ENCODE measurements at regions not wholly inside any gene's neighbourhood (a gene's known extent, or its start where the extent isn't known, plus 50 kb on each side); places are given as distances from the start of the nearest gene placed in this dataset.

DNA sequence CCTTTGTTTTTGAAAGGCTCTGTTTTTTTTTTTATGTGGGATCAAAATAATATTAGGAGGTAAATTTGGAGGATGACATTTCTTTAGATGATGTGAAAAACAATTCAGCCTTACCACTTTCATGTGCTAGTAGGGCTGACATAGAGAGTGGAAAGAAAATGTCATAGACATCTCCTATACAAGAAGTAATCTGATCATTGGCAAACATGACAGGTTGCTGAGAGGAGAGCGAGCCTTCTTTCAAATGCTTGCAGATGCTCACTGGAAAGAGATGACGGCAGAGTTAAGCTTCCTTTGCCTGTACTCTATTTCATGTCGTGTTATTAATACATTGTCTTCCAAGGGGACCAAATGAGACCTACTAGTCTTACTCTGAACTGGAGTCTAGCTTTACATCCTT lies 160.1 kb upstream of the DAP start:
- Histone ChIP-seq H3K9ac (ENCODE audit: insufficient read depth, low read length) (no peak overlapping the region), H4K20me1 (ENCODE audit: control insufficient read depth, extremely low read depth, insufficient read depth, low read length) (no peaks in the 10 kb centered on the region), H3K27me3 (ENCODE audit: control insufficient read depth, insufficient read depth, low read length) (no peaks in the 10 kb centered on the region), H3K36me3 (ENCODE audit: control insufficient read depth, insufficient read depth, low read length) (no peaks in the 10 kb centered on the region), H3K4me3 (replicated peaks in 1 of 4; ENCODE audit: control extremely low read depth in 1 of 4, insufficient read depth in 1 of 4, low read depth in 3 of 4, low read length in 4 of 4) (no peak overlapping the region), H3K4me1 (ENCODE audit: control insufficient read depth, extremely low read depth, insufficient read depth, low read length) (no peaks in the 10 kb centered on the region), H3K4me2 (ENCODE audit: extremely low read depth, insufficient read depth, low read length) (no peak overlapping the region), H2AFZ (ENCODE audit: low read length) (no peak overlapping the region), H3K9me3 (ENCODE audit: control insufficient read depth, insufficient read depth, low read depth, low read length) (no peaks in the 10 kb centered on the region), H3K79me2 (ENCODE audit: control insufficient read depth, insufficient read depth, low read length) (no peaks in the 10 kb centered on the region), H3K27ac (ENCODE audit: insufficient read depth, low read length) (no peak overlapping the region)
- TF ChIP-seq, protein P1, sequence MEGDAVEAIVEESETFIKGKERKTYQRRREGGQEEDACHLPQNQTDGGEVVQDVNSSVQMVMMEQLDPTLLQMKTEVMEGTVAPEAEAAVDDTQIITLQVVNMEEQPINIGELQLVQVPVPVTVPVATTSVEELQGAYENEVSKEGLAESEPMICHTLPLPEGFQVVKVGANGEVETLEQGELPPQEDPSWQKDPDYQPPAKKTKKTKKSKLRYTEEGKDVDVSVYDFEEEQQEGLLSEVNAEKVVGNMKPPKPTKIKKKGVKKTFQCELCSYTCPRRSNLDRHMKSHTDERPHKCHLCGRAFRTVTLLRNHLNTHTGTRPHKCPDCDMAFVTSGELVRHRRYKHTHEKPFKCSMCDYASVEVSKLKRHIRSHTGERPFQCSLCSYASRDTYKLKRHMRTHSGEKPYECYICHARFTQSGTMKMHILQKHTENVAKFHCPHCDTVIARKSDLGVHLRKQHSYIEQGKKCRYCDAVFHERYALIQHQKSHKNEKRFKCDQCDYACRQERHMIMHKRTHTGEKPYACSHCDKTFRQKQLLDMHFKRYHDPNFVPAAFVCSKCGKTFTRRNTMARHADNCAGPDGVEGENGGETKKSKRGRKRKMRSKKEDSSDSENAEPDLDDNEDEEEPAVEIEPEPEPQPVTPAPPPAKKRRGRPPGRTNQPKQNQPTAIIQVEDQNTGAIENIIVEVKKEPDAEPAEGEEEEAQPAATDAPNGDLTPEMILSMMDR (conservative IDR thresholded peaks at IDR 0.05 in 1 of 2, IDR thresholded peaks at IDR 0.05 in 1 of 2; ENCODE audit: low read depth in 1 of 2, low read length in 2 of 2), result no peak
- TF ChIP-seq EZH2 (IDR thresholded peaks at IDR 0.05; ENCODE audit: low read length, missing control alignments), result no peak
- DNase-seq (ENCODE audit: low read depth in 2 of 2), result no peak

DNA sequence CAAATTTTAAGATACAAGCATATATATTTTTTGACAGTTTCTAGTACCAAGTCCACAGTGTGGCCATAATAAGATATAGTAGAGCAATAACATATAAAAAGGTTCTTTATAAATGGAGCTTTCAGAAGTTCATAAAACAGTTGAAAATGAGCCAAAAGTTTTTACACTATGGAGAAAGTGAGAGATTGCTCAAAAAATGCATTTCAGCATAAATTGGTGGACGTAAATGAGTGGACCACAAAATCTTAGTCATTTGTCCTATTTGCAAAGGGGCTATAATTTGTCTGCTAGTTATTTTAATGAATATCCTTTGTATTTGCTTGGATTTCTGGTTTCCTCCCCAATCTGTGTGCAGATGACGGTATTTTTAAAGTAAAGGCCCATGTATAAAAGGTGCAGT lies 159.4 kb upstream of the DAP start:
- no peaks in the 10 kb centered on the region for H3K9me3 ChIP-seq (ENCODE audit: control insufficient read depth, insufficient read depth, low read depth, low read length)
- no peaks in the 10 kb centered on the region for H4K20me1 ChIP-seq (ENCODE audit: control insufficient read depth, extremely low read depth, insufficient read depth, low read length)
- no peak for DNase-seq (ENCODE audit: low read depth in 2 of 2)
- no peaks in the 10 kb centered on the region for H3K27me3 ChIP-seq (ENCODE audit: control insufficient read depth, insufficient read depth, low read length)
- H3K4me2 ChIP-seq (ENCODE audit: extremely low read depth, insufficient read depth, low read length), result no peak overlapping the region
- TF ChIP-seq, protein P1 (conservative IDR thresholded peaks at IDR 0.05 in 1 of 2, IDR thresholded peaks at IDR 0.05 in 1 of 2; ENCODE audit: low read depth in 1 of 2, low read length in 2 of 2), result no peak
- TF ChIP-seq EZH2 (IDR thresholded peaks at IDR 0.05; ENCODE audit: low read length, missing control alignments), result no peak
- H3K9ac ChIP-seq (ENCODE audit: insufficient read depth, low read length), result no peak overlapping the region
- H2AFZ ChIP-seq (ENCODE audit: low read length), result no peak overlapping the region
- no peak overlapping the region for H3K4me3 ChIP-seq (replicated peaks in 1 of 4; ENCODE audit: control extremely low read depth in 1 of 4, insufficient read depth in 1 of 4, low read depth in 3 of 4, low read length in 4 of 4)
- no peaks in the 10 kb centered on the region for H3K79me2 ChIP-seq (ENCODE audit: control insufficient read depth, insufficient read depth, low read length)
- H3K36me3 ChIP-seq (ENCODE audit: control insufficient read depth, insufficient read depth, low read length), result no peaks in the 10 kb centered on the region
- H3K4me1 ChIP-seq (ENCODE audit: control insufficient read depth, extremely low read depth, insufficient read depth, low read length), result no peaks in the 10 kb centered on the region
- no peak overlapping the region for H3K27ac ChIP-seq (ENCODE audit: insufficient read depth, low read length)

DNA sequence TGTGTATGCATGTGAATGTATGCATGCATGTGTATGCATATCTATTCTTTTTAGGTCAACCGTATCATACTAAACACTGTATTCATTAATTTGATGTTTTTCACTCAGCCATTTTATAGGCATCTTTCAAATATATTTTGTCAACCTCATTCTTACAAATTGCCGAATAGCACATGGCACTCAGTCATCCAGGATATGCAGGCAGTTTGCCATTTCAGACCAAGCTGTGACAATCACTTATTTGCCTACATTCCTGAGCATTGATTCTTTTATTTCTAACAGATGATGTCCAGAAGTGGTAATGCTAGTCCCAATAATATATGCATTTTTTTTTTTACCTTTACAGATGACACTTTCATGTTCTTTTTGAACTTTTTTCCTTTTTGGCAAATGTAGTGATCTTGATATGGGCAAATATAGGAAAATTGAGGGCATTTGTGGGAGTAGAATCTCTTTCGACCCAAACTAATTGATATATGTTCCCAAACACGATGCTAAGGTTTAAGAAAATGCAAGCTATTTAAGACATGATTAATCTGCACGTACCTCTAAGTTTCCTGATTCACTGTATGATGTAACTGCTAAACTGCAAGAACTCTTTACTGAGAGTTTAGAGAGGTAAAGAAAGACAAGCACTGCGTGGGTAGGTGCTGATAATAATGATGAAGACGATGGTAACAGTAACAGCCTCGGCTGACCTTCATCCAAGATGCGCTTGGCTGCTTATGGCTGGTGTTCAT lies 153.9 kb upstream of the DAP start:
- Histone ChIP-seq H3K4me2 (ENCODE audit: extremely low read depth, insufficient read depth, low read length) (no peak overlapping the region), H3K9ac (ENCODE audit: insufficient read depth, low read length) (no peak overlapping the region), H2AFZ (ENCODE audit: low read length) (no peak overlapping the region), H4K20me1 (ENCODE audit: control insufficient read depth, extremely low read depth, insufficient read depth, low read length) (no peaks in the 10 kb centered on the region), H3K79me2 (ENCODE audit: control insufficient read depth, insufficient read depth, low read length) (no peaks in the 10 kb centered on the region), H3K4me3 (replicated peaks in 1 of 4; ENCODE audit: control extremely low read depth in 1 of 4, insufficient read depth in 1 of 4, low read depth in 3 of 4, low read length in 4 of 4) (no peak overlapping the region), H3K4me1 (ENCODE audit: control insufficient read depth, extremely low read depth, insufficient read depth, low read length) (peaks cover 3% of the 10 kb centered on the region), H3K36me3 (ENCODE audit: control insufficient read depth, insufficient read depth, low read length) (no peaks in the 10 kb centered on the region), H3K9me3 (ENCODE audit: control insufficient read depth, insufficient read depth, low read depth, low read length) (no peaks in the 10 kb centered on the region), H3K27me3 (ENCODE audit: control insufficient read depth, insufficient read depth, low read length) (no peaks in the 10 kb centered on the region), H3K27ac (ENCODE audit: insufficient read depth, low read length) (no peak overlapping the region)
- DNase-seq (ENCODE audit: low read depth in 2 of 2), result peak in 1 of 2 donors; percentile 68
- no peak for TF ChIP-seq EZH2 (IDR thresholded peaks at IDR 0.05; ENCODE audit: low read length, missing control alignments)
- TF ChIP-seq, protein P1 (conservative IDR thresholded peaks at IDR 0.05 in 1 of 2, IDR thresholded peaks at IDR 0.05 in 1 of 2; ENCODE audit: low read depth in 1 of 2, low read length in 2 of 2), result no peak
